ENCODE measurements at regions not wholly inside any gene's neighbourhood (a gene's known extent, or its start where the extent isn't known, plus 50 kb on each side); places are given as distances from the start of the nearest gene placed in this dataset.

DNA sequence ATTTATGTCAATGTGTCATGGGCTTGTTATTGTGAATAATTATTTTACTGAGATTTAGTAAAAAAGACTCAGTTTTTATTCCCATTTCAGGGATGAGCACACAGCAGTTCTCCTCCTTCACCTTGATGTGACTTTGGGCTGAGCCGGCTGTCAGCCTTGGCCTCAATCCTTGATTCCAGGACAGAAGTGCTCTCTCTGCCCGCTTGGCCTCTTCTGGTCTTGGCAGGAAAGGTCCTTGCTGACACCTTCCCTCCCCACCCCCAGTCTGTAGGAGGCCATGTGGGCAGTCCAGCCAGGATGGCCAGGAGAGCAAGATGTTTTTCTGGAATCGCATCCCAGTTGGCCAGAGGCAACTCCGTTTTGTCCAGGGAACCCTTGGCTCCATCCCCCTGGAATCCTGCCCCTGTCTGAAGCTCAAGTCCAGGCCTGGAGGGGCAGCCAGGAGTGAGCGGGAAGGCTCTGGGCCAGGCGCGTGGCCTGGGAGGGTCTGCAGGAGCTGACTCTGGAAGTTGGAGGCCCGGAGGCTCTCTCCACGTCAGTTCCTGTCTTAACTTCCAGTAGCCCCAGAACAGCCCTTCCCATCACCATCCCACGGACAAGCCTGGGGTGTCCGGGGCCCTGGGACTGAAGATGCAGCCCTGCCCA lies 100.9 kb downstream of the PDGFA start:
- H3K4me1 Mint-ChIP-seq: no peaks in the 10 kb centered on the region
- H3K9me3 Mint-ChIP-seq (ENCODE audit: low read depth): peaks cover 3% of the 10 kb centered on the region
- CTCF ChIA-PET: no interaction called here
- no peak overlapping the region for H3K4me3 Mint-ChIP-seq
- no peaks in the 10 kb centered on the region for H3K27me3 Mint-ChIP-seq
- H3K36me3 Mint-ChIP-seq: no peaks in the 10 kb centered on the region
- DNase-seq: no peak
- H3K27ac Mint-ChIP-seq: no peak overlapping the region
- no peak for ATAC-seq

- Mint-ChIP-seq H3K4me3 (no peak overlapping the region), H3K27me3 (no peaks in the 10 kb centered on the region), H3K27ac (no peak overlapping the region), H3K9me3 (ENCODE audit: low read depth) (peaks cover 3% of the 10 kb centered on the region), H3K36me3 (no peaks in the 10 kb centered on the region), H3K4me1 (no peaks in the 10 kb centered on the region)
- ATAC-seq (no peak), DNase-seq (no peak)
- CTCF ChIA-PET: no interaction called here
These were observed 99.2 kb downstream of the PDGFA start for GRCh38 chr7:420142-421093.

DNA sequence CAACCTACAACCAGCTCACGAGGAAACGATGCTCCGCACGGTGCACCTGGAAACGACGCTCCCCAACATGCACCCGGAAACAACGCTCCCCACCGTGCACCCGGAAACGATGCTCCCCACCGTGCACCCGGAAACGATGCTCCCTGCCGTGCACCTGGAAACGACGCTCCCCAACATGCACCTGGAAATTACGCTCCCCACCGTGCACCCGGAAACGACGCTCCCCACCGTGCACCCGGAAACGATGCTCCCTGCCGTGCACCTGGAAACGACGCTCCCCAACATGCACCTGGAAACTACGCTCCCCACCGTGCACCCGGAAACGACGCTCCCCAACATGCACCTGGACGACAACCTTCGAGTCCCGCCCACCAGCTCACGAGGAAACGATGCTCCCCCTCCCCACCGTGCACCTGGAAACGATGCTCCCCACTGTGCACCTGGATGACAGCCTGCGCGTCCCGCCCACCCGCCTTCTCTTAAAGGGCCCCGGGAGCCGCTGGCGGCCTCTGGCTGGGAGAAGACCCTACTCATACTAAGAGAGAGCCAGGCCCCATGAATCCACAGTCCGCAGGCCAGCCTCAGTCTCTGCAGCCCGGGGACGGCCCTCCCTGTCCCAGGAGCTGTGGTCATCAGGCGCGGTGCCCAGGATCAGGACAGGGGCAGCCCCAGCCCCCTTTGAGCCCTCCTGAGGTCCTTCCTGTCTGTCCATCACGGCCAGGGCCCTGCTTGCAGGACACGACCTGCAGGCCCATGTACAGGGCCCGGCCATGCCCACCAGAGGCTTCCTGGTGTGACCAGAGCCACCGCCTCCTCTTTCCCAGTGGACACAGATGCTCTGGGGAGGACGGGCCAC lies 98.3 kb downstream of the PDGFA start:
- no peak for ATAC-seq
- CTCF ChIA-PET: no interaction called here

GRCh38 chr7:422191-422885 lies 97.3 kb downstream of the PDGFA start:
- ATAC-seq: no peak
- CTCF ChIA-PET: no interaction called here
- no peak for DNase-seq
- Mint-ChIP-seq H3K9me3 (ENCODE audit: low read depth) (peaks cover 3% of the 10 kb centered on the region), H3K27ac (no peak overlapping the region), H3K4me3 (no peak overlapping the region), H3K4me1 (no peaks in the 10 kb centered on the region), H3K36me3 (no peaks in the 10 kb centered on the region), H3K27me3 (no peaks in the 10 kb centered on the region)

More for the DNA sequence above, 98.3 kb downstream of the PDGFA start:
- H3K4me1 Mint-ChIP-seq: no peaks in the 10 kb centered on the region
- no peaks in the 10 kb centered on the region for H3K27me3 Mint-ChIP-seq
- no peak for DNase-seq
- H3K9me3 Mint-ChIP-seq (ENCODE audit: low read depth): peaks cover 3% of the 10 kb centered on the region
- no peak overlapping the region for H3K27ac Mint-ChIP-seq
- no peak overlapping the region for H3K4me3 Mint-ChIP-seq
- no peaks in the 10 kb centered on the region for H3K36me3 Mint-ChIP-seq

DNA sequence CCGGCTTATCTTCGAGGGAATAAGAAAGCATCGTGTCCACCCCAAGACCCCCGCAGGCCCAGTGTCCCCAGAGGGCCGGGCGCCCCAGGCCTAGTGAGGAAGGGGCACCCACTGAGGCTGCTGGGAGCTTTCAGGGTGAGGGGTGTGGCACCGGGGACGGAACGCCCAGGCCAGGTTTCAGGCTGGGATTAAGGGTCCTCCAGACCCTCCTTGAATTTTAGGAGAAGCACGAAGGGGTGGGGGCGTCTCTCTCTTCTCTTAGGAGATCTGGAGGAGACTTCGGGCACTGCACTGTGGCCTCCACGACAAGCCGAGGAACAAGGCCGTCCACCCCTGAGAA lies 96.8 kb downstream of the PDGFA start:
- CTCF ChIA-PET: no interaction called here
- no peak for DNase-seq
- Mint-ChIP-seq H3K27ac (no peak overlapping the region), H3K36me3 (no peaks in the 10 kb centered on the region), H3K4me3 (no peak overlapping the region), H3K27me3 (no peaks in the 10 kb centered on the region), H3K9me3 (ENCODE audit: low read depth) (peaks cover 3% of the 10 kb centered on the region), H3K4me1 (no peaks in the 10 kb centered on the region)
- ATAC-seq: no peak

DNA sequence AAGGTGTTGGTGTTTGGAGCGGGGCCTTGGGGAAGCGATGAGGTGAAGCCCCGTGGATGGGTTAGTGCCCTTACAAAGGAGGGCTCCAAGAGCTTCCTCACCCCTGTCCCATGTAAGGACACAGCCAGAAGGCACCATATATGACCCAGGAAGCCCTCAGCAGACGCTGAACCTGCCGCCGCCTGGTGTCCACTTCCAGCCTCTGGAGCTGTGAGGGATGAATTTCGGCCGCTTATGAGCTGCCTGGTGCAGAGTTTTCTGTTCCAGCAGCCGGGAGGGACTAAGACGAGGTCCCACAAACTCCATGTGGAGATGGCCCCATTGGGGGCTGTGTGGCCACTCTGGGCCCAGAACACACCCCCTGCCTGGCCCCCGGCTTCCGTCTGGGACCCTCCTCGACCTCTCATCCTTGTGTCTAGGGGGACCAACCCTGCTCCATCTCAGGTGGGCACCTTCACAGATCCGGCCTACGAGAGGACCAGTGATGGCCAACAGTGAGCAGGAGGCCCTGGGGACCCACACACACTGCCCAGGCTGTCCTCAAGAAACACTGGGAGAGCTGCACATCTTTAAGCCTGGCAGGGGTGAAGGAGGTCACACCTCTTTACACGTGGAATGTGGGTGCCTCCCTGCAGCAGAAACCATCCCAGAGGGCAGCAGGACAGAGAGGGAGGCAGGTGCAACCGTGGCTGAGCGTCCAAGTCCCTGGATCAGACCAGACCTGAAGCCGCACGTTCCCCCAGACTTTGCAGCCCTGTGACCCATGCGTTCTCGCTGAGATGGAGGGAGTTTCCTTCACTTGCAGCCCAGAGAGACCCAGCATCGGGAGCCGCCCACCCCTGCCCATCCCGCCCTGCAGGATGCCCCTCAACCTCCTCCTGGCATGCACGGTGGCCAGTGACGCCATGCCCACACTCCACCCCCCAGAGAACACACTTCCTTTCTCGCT lies 96.1 kb downstream of the PDGFA start:
- Mint-ChIP-seq H3K27me3 (no peaks in the 10 kb centered on the region), H3K36me3 (no peaks in the 10 kb centered on the region), H3K4me3 (no peak overlapping the region), H3K27ac (no peak overlapping the region), H3K4me1 (no peaks in the 10 kb centered on the region), H3K9me3 (ENCODE audit: low read depth) (no peaks in the 10 kb centered on the region)
- DNase-seq: no peak
- ATAC-seq: no peak
- CTCF ChIA-PET: no interaction called here

GRCh38 chr7:424301-424935 lies 95.2 kb downstream of the PDGFA start:
- no peaks in the 10 kb centered on the region for H3K9me3 Mint-ChIP-seq (ENCODE audit: low read depth)
- ATAC-seq: no peak

DNA sequence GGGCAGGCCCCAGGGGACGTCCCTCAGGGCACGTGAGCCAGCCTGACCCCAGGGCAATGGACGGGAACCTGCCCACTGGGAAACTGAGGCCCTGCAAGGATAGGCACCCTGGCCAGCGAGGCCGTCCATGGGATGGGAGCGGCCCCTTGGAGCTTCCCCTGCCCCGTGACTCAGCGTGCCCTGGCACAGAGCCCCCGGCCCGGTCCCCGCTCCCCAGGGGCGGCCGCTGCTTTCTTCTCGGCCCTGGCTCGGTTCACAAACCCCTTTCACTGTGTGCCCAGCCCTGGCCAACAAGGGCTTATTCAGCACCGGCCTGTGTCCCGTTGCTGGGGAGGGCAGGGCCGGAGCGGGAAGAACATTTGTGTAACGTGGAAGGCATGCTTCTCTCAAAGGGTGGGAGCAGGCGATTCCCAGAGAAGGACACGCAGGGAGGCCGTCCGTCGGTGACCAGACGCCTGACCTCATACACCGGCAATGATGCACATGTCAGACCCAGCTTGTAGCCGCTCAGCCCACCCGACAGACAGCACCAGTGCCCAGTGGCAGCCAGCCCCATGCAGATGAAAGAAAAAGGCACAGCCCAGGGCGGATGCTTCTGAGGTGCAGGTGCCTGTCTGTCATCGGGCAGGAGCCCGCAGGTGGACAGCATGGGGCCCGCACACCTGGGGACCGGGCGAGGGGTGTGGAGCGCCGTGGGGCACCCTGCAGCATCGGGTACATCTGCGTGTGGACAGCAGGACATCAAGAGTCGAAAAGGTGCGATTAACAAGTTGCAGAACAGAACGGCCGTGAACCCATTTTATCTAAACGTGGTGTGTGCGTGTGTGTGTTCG lies 94.5 kb downstream of the PDGFA start:
- CTCF ChIA-PET: no interaction called here
- H3K4me1 Mint-ChIP-seq: no peaks in the 10 kb centered on the region
- H3K27ac Mint-ChIP-seq: no peak overlapping the region
- no peaks in the 10 kb centered on the region for H3K36me3 Mint-ChIP-seq
- no peak overlapping the region for H3K4me3 Mint-ChIP-seq
- no peak for DNase-seq
- no peak for ATAC-seq
- no peaks in the 10 kb centered on the region for H3K27me3 Mint-ChIP-seq
- H3K9me3 Mint-ChIP-seq (ENCODE audit: low read depth): no peaks in the 10 kb centered on the region

More at GRCh38 chr7:424301-424935, 95.2 kb downstream of the PDGFA start:
- CTCF ChIA-PET: no interaction called here
- Mint-ChIP-seq H3K27ac (no peak overlapping the region), H3K36me3 (no peaks in the 10 kb centered on the region), H3K27me3 (no peaks in the 10 kb centered on the region), H3K4me1 (no peaks in the 10 kb centered on the region), H3K4me3 (no peak overlapping the region)
- DNase-seq: no peak

DNA sequence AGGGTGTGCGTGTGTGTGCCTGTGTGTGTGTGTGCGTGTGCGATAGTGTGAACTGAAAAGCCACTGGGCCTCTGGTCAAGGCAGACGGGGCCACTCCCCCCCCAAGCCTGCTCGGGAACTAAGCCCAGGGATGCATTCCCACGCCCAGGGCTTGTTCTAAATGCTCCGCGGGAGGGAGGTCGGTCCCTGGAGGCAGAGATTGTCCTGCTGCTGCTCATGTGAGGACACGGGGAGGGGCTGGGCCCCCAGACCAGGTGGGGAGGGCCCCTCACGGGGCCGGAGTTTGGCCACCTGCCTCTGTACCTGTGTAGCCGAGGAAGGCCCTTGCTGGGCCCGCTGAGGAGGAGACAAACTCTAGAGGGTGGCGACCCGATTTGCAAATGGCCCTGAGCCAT lies 93.9 kb downstream of the PDGFA start:
- no peaks in the 10 kb centered on the region for H3K27me3 Mint-ChIP-seq
- CTCF ChIA-PET: no interaction called here

DNA sequence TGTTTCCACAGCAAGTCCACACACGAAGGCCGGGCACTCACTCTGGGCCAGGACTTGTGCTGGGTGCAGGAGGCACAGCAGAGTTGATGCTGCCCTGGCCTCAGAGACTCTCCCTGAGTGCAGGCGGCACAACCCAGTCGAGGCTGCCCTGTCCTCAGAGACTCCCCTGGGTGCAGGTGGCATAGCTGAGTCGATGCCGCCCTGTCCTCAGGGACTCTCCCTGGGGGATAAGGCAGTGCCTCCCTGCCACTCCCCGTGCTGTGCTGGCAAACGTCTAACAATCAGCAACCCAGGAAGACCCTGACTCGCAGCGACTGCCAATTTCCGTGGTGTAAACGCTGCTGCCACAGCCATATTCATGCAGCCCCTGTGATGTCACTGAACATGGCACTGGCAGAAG lies 93.1 kb downstream of the PDGFA start:
- H3K27ac Mint-ChIP-seq: no peak overlapping the region
- no peaks in the 10 kb centered on the region for H3K4me1 Mint-ChIP-seq
- H3K27me3 Mint-ChIP-seq: no peaks in the 10 kb centered on the region
- DNase-seq (no peak), ATAC-seq (no peak)
- no peaks in the 10 kb centered on the region for H3K36me3 Mint-ChIP-seq
- CTCF ChIA-PET: no interaction called here
- no peaks in the 10 kb centered on the region for H3K9me3 Mint-ChIP-seq (ENCODE audit: low read depth)
- no peak overlapping the region for H3K4me3 Mint-ChIP-seq

More for the DNA sequence above, 93.9 kb downstream of the PDGFA start:
- no peak for ATAC-seq
- Mint-ChIP-seq H3K9me3 (ENCODE audit: low read depth) (no peaks in the 10 kb centered on the region), H3K27ac (no peak overlapping the region), H3K4me3 (no peak overlapping the region), H3K36me3 (no peaks in the 10 kb centered on the region), H3K4me1 (no peaks in the 10 kb centered on the region)
- no peak for DNase-seq

DNA sequence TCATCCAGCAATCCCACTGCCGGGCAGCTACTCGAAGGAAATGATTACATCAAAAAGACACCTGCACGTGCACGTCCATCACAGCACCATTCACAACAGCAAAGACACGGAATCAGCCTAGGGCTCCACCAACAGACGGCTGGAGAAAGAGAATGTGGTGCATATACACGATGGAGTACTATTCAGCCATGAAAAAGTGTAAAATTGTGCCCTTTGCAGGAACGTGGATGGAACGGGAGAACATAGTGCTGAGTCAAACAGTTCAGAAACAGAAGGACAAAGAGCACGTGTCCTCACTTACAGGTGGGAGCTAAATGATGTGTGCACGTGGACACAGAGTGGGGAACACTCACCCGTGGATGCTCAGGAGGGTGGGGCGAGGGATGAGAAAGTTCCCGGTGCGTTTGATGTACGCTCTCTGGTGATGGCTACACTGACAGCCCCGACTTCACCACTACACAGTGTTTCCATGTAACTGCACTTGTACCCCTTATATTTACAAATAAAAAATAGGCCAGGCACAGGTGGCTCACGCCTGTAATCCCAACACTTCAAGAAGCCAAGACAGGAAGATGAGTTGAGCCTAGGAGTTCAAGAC lies 92.0 kb downstream of the PDGFA start:
- Mint-ChIP-seq H3K9me3 (ENCODE audit: low read depth) (no peaks in the 10 kb centered on the region), H3K27ac (no peak overlapping the region)
- no peak for ATAC-seq

More for the DNA sequence above, 92.0 kb downstream of the PDGFA start:
- H3K4me3 Mint-ChIP-seq: no peak overlapping the region
- no peaks in the 10 kb centered on the region for H3K4me1 Mint-ChIP-seq
- CTCF ChIA-PET: no interaction called here
- H3K36me3 Mint-ChIP-seq: no peaks in the 10 kb centered on the region
- DNase-seq: no peak
- no peaks in the 10 kb centered on the region for H3K27me3 Mint-ChIP-seq

Measured in activated CD8-positive, alpha-beta memory T cell treated with anti-CD3 and anti-CD28 coated beads, Interleukin-2, amount 10 ng/mL, durations not matched to agents 7 days and 5 days (primary cell).